HG02970 (cell line): ENCODE measurements at regions not wholly inside any gene's neighbourhood (a gene's known extent, or its start where the extent isn't known, plus 50 kb on each side); places are given as distances from the start of the nearest gene placed in this dataset.
"Not testable (repeated sequence)": the region's sequence is repeated elsewhere in the genome, so short reads cannot be mapped to it uniquely, and the experiment has no call there.

Source experiments
- ATAC-seq: cut with Tn5 transposase; IDR thresholded peaks from one replicate; pipeline ENCODE4 v1.9.1; 2021; ENCODE audit warnings: mild to moderate bottlenecking, moderate library complexity, moderate number of reproducible peaks; ENCODE audit not compliant: unreplicated experiment, low FRiP score

GRCh38 chr3:153431076-153431475 lies 269.1 kb downstream of the RAP2B start:
- ATAC-seq = no peak

DNA sequence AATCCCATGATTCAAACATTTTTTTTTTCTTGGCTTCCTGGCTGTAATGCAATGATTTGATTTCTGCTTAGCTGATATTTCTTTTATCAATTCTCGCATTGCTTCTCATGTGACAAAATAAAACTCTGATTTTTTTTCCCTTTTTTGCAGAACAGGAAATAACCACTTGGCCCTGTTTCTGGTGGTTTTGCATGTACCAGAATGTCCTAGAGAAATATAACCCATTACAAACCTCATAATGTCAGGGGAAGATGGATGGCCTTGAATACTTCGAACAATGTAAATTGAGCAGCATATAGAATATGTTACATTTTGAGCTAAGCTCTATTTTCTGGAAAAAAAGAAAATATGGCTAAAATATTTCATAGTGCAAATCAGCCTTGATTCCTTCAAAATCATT lies 275.6 kb downstream of the RAP2B start:
- no peak for ATAC-seq

- ATAC-seq = no peak
Observed at GRCh38 chr3:153438271-153438670, 276.2 kb downstream of the RAP2B start.

DNA sequence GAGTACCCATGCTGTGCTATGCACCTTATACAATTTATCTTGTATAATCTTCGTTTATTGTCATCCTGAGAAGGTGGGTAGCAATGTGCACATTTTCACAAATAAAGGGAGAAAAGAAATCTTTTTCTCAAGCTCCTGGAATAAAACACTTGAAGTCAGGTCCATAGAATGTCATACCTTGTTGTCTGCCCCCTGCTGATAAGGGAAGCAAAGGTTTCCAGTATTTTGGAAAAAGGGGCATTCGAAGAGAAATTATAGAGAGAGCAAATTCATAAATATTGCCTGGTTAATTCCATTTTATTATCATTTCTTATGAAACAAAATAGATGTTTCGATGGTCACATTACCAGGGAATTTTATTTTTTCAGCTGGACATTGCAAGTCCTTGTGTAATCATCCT lies 277.8 kb downstream of the RAP2B start:
- no peak for ATAC-seq

GRCh38 chr3:153440311-153440710 lies 278.3 kb downstream of the RAP2B start:
- no peak for ATAC-seq

- ATAC-seq = no peak
Observed at GRCh38 chr3:153442386-153442785, 280.4 kb downstream of the RAP2B start.

GRCh38 chr3:153442799-153443487 lies 280.9 kb downstream of the RAP2B start:
- ATAC-seq = no peak

- no peak for ATAC-seq
Observed at GRCh38 chr3:153443961-153444360, 281.9 kb downstream of the RAP2B start.

DNA sequence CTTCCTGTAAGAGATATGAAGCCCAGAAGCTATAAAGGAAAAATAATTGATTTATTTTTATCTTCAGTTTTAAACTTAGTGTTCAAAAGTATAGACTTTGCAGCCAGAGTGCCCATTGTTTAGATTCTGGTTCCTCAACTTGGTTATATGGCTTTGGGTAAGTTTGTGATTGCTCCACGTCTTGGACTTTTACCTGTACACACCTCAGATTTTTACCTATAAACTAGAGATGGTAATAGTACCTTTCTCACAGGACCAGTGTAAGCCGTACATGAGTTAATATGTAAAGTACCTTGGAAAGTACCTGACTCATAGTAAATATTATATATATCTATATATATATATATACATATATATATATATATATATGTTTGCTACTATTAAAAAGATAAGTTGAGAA lies 283.8 kb downstream of the RAP2B start:
- no peak for ATAC-seq

DNA sequence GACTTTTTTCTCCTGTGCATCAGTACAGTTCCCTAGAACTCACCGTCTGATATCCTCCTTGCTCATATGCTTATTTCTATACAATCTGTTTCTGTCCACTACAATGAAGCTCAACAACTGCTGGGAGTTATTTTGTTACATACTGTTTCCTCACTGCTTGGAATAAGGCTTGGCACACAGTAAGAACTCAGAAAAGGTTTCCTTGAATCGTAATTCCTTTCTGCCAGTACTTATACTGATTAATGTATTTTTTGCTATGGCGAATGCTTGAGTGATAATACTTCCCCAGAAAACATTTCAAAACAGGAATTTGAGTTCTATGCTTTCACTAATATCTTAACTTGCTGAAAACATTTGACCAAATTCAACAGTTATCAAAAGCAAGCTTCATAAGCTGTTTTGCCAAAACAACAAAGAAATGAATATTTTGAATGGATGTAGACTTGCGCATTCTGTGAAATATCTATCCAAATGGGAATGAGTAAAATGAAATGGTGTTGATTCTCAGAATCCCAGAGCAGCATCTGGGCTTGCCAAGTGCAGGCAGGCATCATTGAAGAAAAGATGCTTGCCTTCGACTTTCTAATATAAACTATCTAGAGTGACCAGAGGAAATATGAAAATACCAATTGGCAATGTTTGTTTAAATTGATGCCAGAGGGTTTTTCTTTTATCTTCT lies 286.3 kb downstream of the RAP2B start:
- no peak for ATAC-seq

- ATAC-seq = no peak
Observed at GRCh38 chr3:153456833-153457545, 295.0 kb downstream of the RAP2B start.

- no peak for ATAC-seq
Observed at GRCh38 chr3:153458881-153459280, 296.9 kb downstream of the RAP2B start.

- ATAC-seq = no peak
Observed at GRCh38 chr3:153462545-153462944, 300.5 kb downstream of the RAP2B start.

GRCh38 chr3:153463895-153464294 lies 301.9 kb downstream of the RAP2B start:
- no peak for ATAC-seq

- ATAC-seq = no peak
Observed at GRCh38 chr3:153469162-153469561, 307.1 kb downstream of the RAP2B start.

DNA sequence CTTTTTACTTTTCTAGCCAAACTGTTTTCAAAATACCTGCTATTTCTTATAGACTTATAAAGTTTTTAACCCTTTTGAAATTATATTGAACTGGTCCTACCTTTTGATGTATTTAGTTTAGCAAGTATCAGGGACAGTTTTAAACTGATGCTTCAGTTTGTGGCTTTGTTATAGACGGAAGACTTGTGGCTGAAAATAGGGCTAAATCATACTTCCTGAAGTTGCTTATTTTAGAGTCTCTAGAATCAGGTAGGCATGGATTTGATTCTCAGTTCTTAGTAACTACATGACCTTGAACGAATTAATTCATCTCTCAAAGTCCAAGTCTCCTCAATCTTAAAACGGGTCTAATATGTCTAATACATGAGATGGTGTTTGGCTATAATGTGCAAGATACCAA lies 322.8 kb downstream of the RAP2B start:
- no peak for ATAC-seq

DNA sequence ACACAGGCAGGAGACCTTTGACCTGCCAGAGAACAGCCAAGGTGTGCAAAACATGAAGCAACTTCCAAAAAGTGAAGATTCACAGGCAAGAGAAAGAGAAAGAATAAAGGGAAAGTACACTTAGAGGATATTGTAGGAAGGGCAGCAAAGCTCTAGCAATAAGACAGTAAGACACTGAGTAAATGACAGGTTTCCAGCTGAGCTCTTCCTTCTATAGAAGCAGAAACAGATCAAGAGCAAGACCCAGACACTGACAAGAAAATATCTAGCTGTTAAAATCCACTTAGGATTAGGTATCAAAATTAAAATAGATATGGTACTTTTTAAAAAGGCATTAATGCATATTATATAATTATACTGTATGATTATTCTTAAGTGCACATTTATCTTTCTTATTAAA lies 333.4 kb downstream of the RAP2B start:
- ATAC-seq = no peak

GRCh38 chr3:153502682-153503081 lies 340.7 kb downstream of the RAP2B start:
- no peak for ATAC-seq

GRCh38 chr3:153503873-153504272 lies 341.8 kb downstream of the RAP2B start:
- ATAC-seq = no peak

- ATAC-seq = not testable (repeated sequence)
Observed at GRCh38 chr3:153506205-153506604, 344.2 kb downstream of the RAP2B start.

- not testable (repeated sequence) for ATAC-seq
Observed at GRCh38 chr3:153506686-153507085, 344.7 kb downstream of the RAP2B start.

GRCh38 chr3:153513236-153513635 lies 351.2 kb downstream of the RAP2B start:
- ATAC-seq = no peak
